ENCODE measurements at regions not wholly inside any gene's neighbourhood (a gene's known extent, or its start where the extent isn't known, plus 50 kb on each side); places are given as distances from the start of the nearest gene placed in this dataset.
"Not testable (repeated sequence)": the region's sequence is repeated elsewhere in the genome, so short reads cannot be mapped to it uniquely, and the experiment has no call there.

DNA sequence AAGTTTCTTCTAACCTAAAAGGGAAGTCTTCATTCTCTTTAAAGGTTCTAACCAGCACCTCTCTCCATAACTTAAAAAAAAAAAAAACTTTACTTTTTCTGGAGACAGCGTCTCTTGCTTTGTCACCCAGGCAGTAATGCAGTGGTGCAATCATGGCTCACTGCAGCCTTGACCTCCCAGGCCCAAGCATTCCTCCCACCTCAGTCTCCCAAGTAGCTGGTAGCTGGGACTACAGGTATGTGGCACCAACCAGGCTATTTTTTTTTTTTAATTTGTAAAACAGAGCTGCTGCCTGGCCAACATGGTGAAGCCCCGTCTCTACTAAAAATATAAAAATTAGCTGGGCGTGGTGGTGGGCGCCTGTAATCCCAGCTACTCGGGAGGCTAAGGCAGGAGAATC is 787.4 kb upstream of the ACO1 start:
- DNase-seq = not testable (repeated sequence)

- DNase-seq = no peak
Measured at GRCh38 chr9:31597977-31598376, 786.5 kb upstream of the ACO1 start.

DNA sequence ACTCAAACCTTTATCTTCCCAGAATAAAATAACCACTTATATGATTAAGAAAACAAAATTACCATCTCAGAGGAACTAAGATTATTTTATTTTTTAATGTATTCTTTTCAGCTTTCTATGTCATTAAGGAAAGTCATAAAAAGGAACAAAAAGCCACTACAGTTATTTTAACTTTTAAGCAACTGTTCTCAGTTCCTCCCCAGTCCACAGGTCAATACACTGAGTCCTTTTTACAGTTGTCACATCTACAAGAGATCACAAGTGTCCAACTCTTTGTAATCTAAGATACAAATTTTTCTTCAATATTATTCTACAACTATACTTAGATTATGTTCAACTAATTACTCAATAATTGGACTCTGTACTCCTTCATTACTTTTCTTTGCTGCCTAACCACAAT is 782.8 kb upstream of the ACO1 start:
- DNase-seq = no peak

- DNase-seq = no peak
Measured at GRCh38 chr9:31604531-31604930, 779.9 kb upstream of the ACO1 start.

DNA sequence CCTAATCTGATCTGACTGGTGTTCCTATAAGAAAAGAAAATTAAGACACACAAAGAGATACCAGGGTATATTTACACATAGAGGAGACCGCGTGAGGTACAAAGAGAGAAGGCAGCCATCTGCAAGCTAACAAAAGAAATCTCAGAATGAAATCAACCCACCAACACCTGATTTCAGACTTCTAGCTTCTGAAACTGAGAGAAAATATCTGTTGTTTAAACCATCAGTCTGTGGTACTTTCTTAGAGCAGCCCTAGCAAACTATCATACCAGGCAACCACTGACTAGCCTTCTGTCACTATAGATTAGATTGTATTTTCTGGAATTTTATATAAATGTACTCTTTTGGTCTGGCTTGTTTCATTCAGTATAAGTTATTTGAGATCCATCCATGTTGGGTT is 779.3 kb upstream of the ACO1 start:
- DNase-seq = no peak

DNA sequence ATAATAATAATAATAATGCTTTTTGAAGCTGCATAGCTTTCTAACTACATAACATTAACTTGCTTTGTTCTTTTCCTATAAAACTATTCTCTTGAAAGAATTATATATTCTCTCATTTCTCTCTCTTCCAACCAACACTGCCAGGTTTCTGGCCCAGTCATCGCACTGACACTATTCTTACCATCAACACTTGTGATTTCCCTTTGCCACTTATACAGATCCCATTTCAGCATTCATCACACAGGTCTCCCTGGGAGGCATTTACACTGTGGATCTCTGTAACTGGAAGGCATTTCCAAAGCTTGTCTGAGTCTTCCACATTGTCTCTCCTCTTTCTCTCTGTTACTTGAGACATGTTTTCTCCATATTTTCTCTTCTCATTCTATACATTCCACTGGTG is 777.8 kb upstream of the ACO1 start:
- DNase-seq = no peak

DNA sequence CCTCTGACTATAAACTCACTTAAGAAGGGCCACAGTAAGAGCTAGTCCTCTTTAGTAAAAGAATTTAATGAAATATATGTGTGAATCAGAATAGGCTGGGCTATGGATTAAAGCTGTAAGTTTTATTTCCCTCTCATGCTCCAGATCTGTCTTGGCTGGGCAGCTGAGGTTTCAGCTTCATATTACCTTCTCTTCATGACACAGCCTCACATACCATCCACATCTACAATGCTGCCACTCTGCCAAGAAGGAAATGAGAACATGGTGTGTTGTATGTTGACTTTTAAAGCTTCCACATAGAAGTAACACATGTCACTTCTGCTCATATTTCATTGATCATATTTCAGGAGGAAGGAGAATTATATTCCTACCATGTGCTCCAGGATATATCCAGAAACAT is 776.0 kb upstream of the ACO1 start:
- no peak for DNase-seq

DNA sequence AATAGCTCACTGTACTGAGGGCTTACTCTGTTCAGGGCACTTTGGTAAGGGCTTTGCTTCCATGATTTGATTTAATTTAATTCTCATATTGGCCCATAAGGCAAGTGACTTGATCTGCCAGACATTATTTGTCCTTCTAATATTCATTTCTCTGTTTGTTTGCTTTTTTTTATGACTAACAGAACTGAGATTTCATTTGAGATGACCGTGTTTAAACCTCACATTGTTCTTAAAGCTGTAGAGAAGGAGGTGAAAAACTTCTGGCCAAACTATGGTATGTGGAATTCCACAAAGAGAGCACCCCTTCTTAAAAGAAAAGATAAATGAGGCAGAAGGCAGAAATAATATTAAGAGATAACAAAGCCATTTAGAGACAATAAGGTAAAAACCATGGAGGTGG is 775.6 kb upstream of the ACO1 start:
- DNase-seq = no peak

GRCh38 chr9:31612336-31613030 is 772.0 kb upstream of the ACO1 start:
- no peak for DNase-seq

- DNase-seq = no peak
Measured at GRCh38 chr9:31615966-31616365, 768.5 kb upstream of the ACO1 start.

- no peak for DNase-seq
Measured at GRCh38 chr9:31623511-31623910, 760.9 kb upstream of the ACO1 start.

- no peak for DNase-seq
Measured at GRCh38 chr9:31629292-31629691, 755.2 kb upstream of the ACO1 start.

- DNase-seq = no peak
Measured at GRCh38 chr9:31637265-31637664, 747.2 kb upstream of the ACO1 start.

- no peak for DNase-seq
Measured at GRCh38 chr9:31637861-31638260, 746.6 kb upstream of the ACO1 start.

- DNase-seq = no peak
Measured at GRCh38 chr9:31639451-31639850, 745.0 kb upstream of the ACO1 start.

DNA sequence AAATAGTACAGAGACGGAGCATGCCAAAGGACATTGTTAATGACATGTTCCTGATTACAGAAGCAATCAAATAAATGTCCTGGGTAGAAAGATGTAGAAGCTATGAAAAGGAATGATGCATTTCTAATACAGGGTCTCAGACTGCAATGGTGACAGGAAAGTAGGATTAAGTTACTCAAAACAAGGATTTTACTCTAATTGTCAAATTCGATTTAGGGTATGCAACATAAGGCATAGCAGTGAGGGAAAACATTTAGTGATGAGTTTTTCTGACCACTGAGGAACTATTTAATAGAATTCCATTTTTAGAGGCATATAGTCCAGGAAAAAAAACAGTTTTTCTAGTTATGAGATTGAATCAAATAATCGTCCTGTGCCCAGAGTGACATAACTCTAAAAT is 715.1 kb upstream of the ACO1 start:
- DNase-seq = no peak

GRCh38 chr9:31671011-31671410 is 713.4 kb upstream of the ACO1 start:
- DNase-seq = no peak

GRCh38 chr9:31674264-31674663 is 710.2 kb upstream of the ACO1 start:
- no peak for DNase-seq

DNA sequence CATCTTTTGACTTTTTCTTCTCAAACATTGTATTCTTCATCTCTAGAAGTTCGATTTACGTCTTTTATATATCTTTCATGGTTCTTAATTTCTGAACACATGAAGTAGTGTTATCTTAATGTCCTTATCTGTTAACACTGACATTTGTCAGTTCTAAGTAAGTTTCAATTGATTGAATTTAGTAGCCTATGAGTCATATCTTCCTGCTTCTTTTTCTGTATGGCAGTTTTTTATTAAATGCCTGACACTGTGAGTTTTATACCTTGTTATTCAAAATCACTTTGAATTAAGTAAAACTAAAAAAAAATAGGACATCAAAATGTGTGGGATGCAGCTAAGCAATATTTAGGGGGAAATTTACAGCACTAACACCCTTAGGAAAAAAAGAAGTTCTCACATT is 707.0 kb upstream of the ACO1 start:
- no peak for DNase-seq

DNA sequence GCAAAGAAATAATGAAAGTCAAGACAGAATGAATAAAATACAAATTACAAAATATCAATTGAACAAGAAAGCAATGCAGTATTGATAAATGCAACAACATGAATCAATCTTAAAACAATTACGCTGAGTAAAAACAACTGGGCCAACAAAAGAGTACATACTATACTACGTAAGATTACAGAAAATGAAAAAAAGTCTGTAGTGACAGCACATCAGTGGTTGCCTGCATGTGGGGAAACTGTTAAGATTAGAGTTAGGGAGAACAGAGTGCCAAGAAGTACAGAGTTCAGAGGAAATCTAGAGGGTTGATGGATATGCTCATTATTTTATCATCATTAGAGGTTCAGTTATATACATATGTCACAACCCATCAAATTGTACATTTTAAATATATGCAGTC is 706.6 kb upstream of the ACO1 start:
- DNase-seq = no peak

DNA sequence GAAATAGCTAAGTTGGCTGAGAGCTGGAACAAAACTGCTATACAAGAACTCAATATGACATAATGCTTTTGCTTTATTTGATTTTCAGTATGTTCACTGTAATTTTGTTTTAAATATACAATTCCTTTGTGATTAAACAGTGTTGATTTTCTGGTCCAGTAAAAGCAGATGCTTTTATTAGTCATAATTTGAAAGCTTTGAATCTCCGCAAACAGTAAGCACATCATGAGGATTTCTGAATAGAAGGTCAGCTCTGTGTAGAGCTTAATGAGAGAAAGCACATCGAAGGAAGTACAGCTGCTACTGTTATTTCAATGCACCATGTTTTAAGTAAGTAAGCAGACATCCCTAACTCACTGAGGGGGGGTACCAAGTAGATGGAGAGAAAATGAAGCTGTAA is 701.3 kb upstream of the ACO1 start:
- DNase-seq = no peak

GRCh38 chr9:31697956-31698355 is 686.5 kb upstream of the ACO1 start:
- no peak for DNase-seq

DNA sequence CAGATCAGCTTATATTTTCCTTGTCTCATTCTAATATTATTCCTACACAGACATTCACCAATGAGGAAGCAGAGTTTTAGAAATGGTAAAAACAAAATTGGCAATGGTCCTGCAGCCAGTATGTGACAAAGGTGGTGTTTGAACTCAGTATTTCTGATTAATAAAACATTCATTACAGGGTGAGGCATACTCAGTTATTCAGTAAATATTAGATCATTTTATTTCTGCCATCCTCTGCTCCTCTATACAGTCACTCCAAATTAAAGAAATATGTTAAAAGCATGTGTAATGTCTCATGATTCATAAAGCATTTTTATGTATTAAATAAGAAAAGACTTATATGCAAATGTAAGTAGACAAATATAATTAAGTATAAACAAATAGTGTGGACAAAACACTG is 684.6 kb upstream of the ACO1 start:
- no peak for DNase-seq

DNA sequence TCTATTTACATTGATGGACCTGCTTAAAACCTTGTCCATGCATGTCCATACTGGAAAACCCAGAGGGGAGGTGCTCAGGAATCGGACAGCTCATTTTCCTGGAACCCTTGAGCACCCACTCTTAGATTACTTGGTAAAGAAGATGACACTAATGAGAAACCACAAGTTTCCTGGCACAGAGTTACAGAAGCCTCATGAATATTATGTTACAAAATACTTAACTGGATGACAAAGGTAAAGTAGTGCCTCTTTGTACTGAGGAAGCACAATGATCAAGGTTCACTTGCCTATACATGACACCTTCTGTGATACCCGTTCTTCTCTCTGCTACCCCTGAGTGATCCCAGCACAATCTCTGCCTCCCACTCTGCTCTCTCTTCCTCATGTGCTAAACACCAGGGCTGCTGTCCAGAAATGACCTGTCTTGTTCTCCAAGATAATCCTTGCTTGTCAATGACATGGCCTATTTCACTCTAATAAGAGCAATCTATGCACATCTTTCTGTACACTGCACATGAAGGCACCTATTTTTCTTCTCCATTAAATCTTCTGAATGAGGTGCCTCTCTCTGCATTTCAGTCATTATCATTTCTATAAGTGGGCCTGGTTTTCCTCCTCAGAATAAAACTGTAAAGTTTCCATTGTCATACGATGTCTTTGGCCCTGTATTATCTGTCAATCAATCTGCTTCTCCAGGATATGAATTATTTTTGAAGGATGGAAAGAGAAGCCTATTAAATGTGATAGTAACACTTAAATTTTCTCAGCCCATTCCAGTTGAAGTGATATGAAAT is 684.0 kb upstream of the ACO1 start:
- no peak for DNase-seq

DNA sequence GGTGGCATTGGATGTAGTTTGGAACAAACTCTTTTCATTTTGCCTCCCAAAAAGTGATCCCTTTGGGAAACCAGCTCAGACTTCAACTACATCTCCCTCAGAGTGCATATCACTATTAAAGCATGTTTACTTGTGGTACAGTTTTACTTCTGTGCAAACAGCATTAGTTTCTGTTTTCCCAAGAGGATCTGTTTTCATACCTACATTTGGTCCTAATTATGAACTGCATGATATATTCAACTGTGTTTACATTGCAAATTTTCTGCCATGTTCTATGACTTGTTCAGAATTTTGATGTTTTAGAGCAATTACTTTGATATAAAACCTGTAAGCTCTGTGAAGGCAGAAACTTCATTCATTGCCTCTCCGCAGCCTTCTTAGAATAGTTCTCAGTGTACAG is 681.5 kb upstream of the ACO1 start:
- DNase-seq = no peak
